OCI-LY7 (cell line): ENCODE measurements at regions not wholly inside any gene's neighbourhood (a gene's known extent, or its start where the extent isn't known, plus 50 kb on each side); places are given as distances from the start of the nearest gene placed in this dataset.

Experiments
- BruUV-seq: library from RNA; stranded (reverse); fragments of 400-500 nt; replicated peaks from 2 replicates; lab custom pipeline; 2021; lab: Mats Ljungman, UMichigan
- CTCF ChIA-PET: fragments of 300-600 bp; sonication (Branson Sonifier 250); formaldehyde crosslinking; loops from one replicate; lab custom pipeline; 2022; ENCODE audit warnings: antibody characterized with exemption; ENCODE audit not compliant: unreplicated experiment; lab: Charles Lee
- POLR2A ChIA-PET: fragments of 300-600 bp; sonication (Branson Sonifier 250); formaldehyde crosslinking; loops from one replicate; lab custom pipeline; 2022; ENCODE audit warnings: antibody characterized with exemption; lab: Charles Lee
- DNase-seq: peaks from one replicate; pipeline ENCODE4 v3.0.0-alpha.2; 2015; ENCODE audit warnings: low spot score
- H2AFZ ChIP-seq: fragments of 200-600 bp; sonication (generic), shearing (Covaris generic); 2 replicates; pipeline ENCODE4 v1.6.1; 2014; ENCODE audit warnings: mild to moderate bottlenecking, antibody characterized with exemption, low read length, moderate library complexity
- H3K27ac ChIP-seq: fragments of 200-600 bp; sonication (generic); 2 replicates; pipeline ENCODE4 v1.5.1; 2014; ENCODE audit warnings: mixed run types, low read depth, mild to moderate bottlenecking, moderate library complexity, low read length, inconsistent platforms; ENCODE audit not compliant: poor library complexity, severe bottlenecking
- H3K36me3 ChIP-seq: fragments of 200-600 bp; sonication (generic); 2 replicates; pipeline ENCODE4 v1.6.1; 2014; ENCODE audit warnings: mild to moderate bottlenecking, antibody characterized with exemption, low read length, moderate library complexity, mixed read lengths; ENCODE audit not compliant: insufficient read depth
- H3K4me1 ChIP-seq: fragments of 200-600 bp; sonication (generic); 2 replicates; pipeline ENCODE4 v1.5.1; 2014; ENCODE audit warnings: mild to moderate bottlenecking, low read length; ENCODE audit not compliant: insufficient read depth, poor library complexity, severe bottlenecking
- H3K4me2 ChIP-seq: fragments of 200-600 bp; sonication (generic); 2 replicates; pipeline ENCODE4 v1.6.1; 2014; ENCODE audit warnings: mild to moderate bottlenecking, low read length
- H3K4me3 ChIP-seq: fragments of 200-600 bp; sonication (generic); 2 replicates; pipeline ENCODE4 v1.5.1; 2014; ENCODE audit warnings: mild to moderate bottlenecking, low read depth, low read length; ENCODE audit not compliant: poor library complexity, severe bottlenecking
- H3K79me2 ChIP-seq: fragments of 200-600 bp; sonication (generic); 2 replicates; pipeline ENCODE4 v1.6.1; 2016; ENCODE audit warnings: low read depth, mild to moderate bottlenecking, low read length, moderate library complexity, mixed read lengths; ENCODE audit not compliant: insufficient read depth
- H3K9me2 ChIP-seq: fragments of 200-600 bp; sonication (generic); 2 replicates; pipeline ENCODE4 v1.6.1; 2016; ENCODE audit warnings: mild to moderate bottlenecking, low read length, mixed read lengths; ENCODE audit not compliant: insufficient read depth
- H3K9me3 ChIP-seq: fragments of 200-600 bp; sonication (generic); 2 replicates; pipeline ENCODE4 v1.6.1; 2014; ENCODE audit warnings: mild to moderate bottlenecking, mixed run types, low read length, mixed read lengths
- H4K20me1 ChIP-seq: fragments of 200-600 bp; sonication (generic); 2 replicates; pipeline ENCODE4 v1.6.1; 2014; ENCODE audit warnings: mild to moderate bottlenecking, antibody characterized with exemption, low read length, moderate library complexity, mixed read lengths; ENCODE audit not compliant: insufficient read depth
- EZH2phosphoT487 ChIP-seq: fragments of 200-600 bp; sonication (generic); IDR thresholded peaks from 2 replicates; pipeline ENCODE4 v1.6.1; 2018; ENCODE audit warnings: low read depth, borderline replicate concordance, mild to moderate bottlenecking, mixed run types, antibody characterized with exemption, low read length, moderate library complexity, mixed read lengths
- intact Hi-C: fragments of 100-400 bp; cut with micrococcal nuclease; formaldehyde crosslinking; loops from one replicate; pipeline ENCODE4 v1.10.0; 2022; ENCODE audit not compliant: unreplicated experiment
- TF ChIP-seq, protein P1 (sequence below): fragments of 200-600 bp; sonication (generic); conservative IDR thresholded peaks from 2 replicates; pipeline ENCODE4 v1.5.1; 2014; ENCODE audit warnings: mild to moderate bottlenecking, antibody characterized with exemption, low read length, moderate library complexity, mixed read lengths

DNA sequence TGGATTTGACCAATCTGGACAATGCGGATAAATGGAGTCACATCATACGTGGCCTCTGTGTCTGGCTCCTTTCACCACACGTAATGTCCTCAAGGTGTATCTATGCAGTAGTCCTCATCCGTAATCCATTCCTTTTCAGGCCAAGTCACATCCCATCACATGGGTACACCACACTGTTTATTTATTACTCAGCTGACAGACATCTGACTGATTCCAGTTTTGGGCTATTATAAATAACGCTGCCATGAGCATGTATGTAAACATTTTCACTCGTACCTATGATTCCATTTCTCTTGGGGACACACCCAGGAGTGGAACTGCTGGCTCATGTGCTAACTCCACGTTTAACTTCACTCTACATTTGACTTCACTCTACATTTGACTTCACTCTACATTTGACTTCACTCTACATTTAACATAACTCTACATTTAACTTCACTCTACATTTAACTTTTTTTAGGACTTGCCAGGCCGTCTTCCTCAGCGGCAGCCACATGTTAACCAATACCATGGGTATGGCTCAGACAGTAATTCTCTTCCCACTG lies 52.1 kb downstream of the SHANK2 start:
- BruUV-seq = no TSS peak
- no peak for TF ChIP-seq EZH2phosphoT487
- TF ChIP-seq, protein P1, sequence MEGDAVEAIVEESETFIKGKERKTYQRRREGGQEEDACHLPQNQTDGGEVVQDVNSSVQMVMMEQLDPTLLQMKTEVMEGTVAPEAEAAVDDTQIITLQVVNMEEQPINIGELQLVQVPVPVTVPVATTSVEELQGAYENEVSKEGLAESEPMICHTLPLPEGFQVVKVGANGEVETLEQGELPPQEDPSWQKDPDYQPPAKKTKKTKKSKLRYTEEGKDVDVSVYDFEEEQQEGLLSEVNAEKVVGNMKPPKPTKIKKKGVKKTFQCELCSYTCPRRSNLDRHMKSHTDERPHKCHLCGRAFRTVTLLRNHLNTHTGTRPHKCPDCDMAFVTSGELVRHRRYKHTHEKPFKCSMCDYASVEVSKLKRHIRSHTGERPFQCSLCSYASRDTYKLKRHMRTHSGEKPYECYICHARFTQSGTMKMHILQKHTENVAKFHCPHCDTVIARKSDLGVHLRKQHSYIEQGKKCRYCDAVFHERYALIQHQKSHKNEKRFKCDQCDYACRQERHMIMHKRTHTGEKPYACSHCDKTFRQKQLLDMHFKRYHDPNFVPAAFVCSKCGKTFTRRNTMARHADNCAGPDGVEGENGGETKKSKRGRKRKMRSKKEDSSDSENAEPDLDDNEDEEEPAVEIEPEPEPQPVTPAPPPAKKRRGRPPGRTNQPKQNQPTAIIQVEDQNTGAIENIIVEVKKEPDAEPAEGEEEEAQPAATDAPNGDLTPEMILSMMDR = no peak

DNA sequence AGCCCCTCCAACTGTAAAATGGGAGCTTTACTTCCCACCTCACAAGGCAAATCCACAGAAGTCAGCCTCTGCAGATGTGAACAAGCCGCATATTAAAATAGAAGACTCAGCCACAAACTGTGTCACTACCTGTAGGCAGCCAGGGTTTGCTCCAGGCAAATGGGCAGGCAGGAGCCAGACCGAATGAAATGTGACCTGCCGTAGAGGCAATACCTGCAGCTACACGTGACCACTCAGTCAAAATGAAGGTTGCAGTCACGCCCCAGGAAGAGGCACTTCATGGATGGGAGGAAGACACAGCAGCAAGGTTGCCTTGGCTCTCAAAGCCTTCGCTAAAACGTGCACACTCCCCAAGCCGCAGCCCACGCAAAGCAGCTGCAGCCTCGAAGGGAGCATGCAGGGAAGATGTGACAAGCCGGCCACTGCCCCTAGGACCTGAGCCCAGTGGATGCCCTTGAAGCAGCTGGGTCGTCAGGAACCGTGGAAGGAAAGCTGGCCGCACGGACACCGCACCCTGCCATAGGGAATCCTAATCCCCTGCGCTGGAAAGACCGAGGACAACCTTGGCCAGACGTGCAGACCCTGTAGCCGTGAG lies 53.1 kb downstream of the SHANK2 start:
- Histone ChIP-seq H4K20me1 (no peaks in the 10 kb centered on the region), H3K36me3 (no peaks in the 10 kb centered on the region), H3K27ac (no peak overlapping the region), H3K4me3 (no peak overlapping the region), H3K9me2 (no peaks in the 10 kb centered on the region), H3K79me2 (no peaks in the 10 kb centered on the region), H3K4me1 (peaks cover 35% of the 10 kb centered on the region), H3K4me2 (no peak overlapping the region), H3K9me3 (no peaks in the 10 kb centered on the region), H2AFZ (no peak overlapping the region)
- ChIA-PET CTCF (interaction anchor here (0.5 kb wide), 1 partner anchor 250 kb away, joined by 3 read pairs; no protein-coding TSS in a partner anchor), POLR2A (interaction anchor here (0.5 kb wide), 1 partner anchor 1713 kb away, joined by 3 read pairs; no protein-coding TSS in a partner anchor)
- no TSS peak for BruUV-seq
- no peak for DNase-seq
- intact Hi-C loops = no loop called here
- TF ChIP-seq, protein P1 = no peak
- TF ChIP-seq EZH2phosphoT487 = no peak

More for the DNA sequence above, 52.1 kb downstream of the SHANK2 start:
- DNase-seq = no peak
- no peaks in the 10 kb centered on the region for H3K9me3 ChIP-seq
- H3K4me1 ChIP-seq = peaks cover 41% of the 10 kb centered on the region
- no peaks in the 10 kb centered on the region for H3K36me3 ChIP-seq
- CTCF ChIA-PET = interaction anchor here (0.6 kb wide), 1 partner anchor 173 kb away, joined by 3 read pairs; no protein-coding TSS in a partner anchor
- POLR2A ChIA-PET = interaction anchor here (0.5 to 1.2 kb wide), 3 partner anchors 122 to 1712 kb away, joined by 3 read pairs; no protein-coding TSS in a partner anchor
- H3K4me2 ChIP-seq = peak overlapping the region; percentile 31; the same call in 1 of the 2 replicates
- no peaks in the 10 kb centered on the region for H3K9me2 ChIP-seq
- intact Hi-C loops = loop anchor here (5.0 kb wide), 2 partner anchors 172 to 222 kb away; no protein-coding TSS in a partner anchor
- H3K79me2 ChIP-seq = no peaks in the 10 kb centered on the region
- H3K4me3 ChIP-seq = no peak overlapping the region
- H3K27ac ChIP-seq = no peak overlapping the region
- no peaks in the 10 kb centered on the region for H4K20me1 ChIP-seq
- H2AFZ ChIP-seq = no peak overlapping the region

DNA sequence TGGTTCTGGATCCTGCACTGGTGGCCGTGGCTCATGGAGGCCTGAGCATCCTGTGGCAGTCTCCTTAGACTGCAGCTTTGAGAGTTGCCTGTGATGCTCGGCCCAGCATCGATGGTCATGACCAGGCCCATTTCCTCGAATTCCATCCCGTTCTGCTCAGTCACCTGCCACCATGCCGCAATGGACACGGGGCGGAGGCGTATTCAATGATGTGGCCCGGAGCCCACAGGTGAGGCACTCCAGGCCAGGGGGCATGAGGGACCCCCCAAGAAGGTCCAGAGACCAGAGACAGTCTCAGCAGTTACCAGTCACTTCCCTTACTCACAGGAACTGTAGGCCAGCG lies 53.6 kb downstream of the SHANK2 start:
- no peak for DNase-seq
- no peak overlapping the region for H3K4me2 ChIP-seq
- POLR2A ChIA-PET = no interaction called here
- intact Hi-C loops = no loop called here
- no peak overlapping the region for H3K27ac ChIP-seq
- no peaks in the 10 kb centered on the region for H3K9me2 ChIP-seq
- H3K79me2 ChIP-seq = no peaks in the 10 kb centered on the region
- no peaks in the 10 kb centered on the region for H3K9me3 ChIP-seq
- no peaks in the 10 kb centered on the region for H3K36me3 ChIP-seq
- H4K20me1 ChIP-seq = no peaks in the 10 kb centered on the region
- BruUV-seq = no TSS peak
- CTCF ChIA-PET = no interaction called here
- H2AFZ ChIP-seq = no peak overlapping the region
- H3K4me1 ChIP-seq = peaks cover 30% of the 10 kb centered on the region
- TF ChIP-seq, protein P1 = no peak
- TF ChIP-seq EZH2phosphoT487 = no peak
- no peak overlapping the region for H3K4me3 ChIP-seq
